ENCODE measurements at regions not wholly inside any gene's neighbourhood (a gene's known extent, or its start where the extent isn't known, plus 50 kb on each side); places are given as distances from the start of the nearest gene placed in this dataset.

DNA sequence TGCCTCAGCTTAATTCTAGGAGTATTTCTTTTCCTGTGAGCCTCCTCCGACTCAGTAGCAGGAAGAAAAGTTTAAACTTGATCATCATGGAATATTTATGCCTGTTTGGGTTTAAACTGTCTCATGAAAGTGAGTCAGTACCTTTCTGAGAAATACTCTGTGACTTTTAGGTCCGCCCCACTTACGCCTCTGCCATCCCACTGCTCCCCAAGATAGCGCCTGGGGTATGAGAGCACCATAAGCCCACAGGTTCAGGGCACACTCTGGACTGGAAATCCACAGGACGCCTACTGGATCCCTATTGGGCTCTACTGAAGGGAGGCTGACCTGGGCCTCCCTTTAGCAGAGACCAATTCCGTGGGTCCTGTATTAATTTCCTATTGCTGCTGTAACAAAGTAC lies 175.8 kb upstream of the CDH20 start:
- TF ChIP-seq POLR2A (IDR thresholded peaks at IDR 0.05) (no peak), POLR2AphosphoS5 (IDR thresholded peaks at IDR 0.05; ENCODE audit: insufficient read depth in 1 of 2, low read depth in 1 of 2) (no peak)
- TF ChIP-seq, protein P1, sequence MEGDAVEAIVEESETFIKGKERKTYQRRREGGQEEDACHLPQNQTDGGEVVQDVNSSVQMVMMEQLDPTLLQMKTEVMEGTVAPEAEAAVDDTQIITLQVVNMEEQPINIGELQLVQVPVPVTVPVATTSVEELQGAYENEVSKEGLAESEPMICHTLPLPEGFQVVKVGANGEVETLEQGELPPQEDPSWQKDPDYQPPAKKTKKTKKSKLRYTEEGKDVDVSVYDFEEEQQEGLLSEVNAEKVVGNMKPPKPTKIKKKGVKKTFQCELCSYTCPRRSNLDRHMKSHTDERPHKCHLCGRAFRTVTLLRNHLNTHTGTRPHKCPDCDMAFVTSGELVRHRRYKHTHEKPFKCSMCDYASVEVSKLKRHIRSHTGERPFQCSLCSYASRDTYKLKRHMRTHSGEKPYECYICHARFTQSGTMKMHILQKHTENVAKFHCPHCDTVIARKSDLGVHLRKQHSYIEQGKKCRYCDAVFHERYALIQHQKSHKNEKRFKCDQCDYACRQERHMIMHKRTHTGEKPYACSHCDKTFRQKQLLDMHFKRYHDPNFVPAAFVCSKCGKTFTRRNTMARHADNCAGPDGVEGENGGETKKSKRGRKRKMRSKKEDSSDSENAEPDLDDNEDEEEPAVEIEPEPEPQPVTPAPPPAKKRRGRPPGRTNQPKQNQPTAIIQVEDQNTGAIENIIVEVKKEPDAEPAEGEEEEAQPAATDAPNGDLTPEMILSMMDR (IDR thresholded peaks at IDR 0.05), result no peak
